ENCODE measurements at regions not wholly inside any gene's neighbourhood (a gene's known extent, or its start where the extent isn't known, plus 50 kb on each side); places are given as distances from the start of the nearest gene placed in this dataset.

DNA sequence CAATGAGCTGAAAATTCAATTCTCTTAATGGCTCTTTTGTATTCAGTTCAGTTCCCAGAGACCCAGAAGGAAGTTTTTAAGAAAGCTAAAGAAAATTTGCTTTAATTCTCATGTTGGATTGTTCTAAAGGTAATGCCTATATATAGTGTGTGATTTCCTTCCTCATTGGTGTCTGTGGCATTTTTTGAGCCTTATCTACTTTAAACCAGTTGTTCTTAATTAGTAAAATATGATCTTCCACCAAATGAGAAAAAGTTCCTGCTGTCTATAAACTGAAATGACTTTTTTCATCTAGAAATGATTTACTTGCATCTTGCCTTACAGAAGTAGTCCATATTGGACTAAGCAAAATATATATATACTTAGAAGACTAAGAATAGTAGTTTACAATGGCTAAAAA is 622.1 kb upstream of the KIRREL3 start:
- Mint-ChIP-seq H3K9me3 (ENCODE audit: low read depth) (no peaks in the 10 kb centered on the region), H3K27me3 (peaks cover 4% of the 10 kb centered on the region), H3K4me3 (no peak overlapping the region), H3K36me3 (ENCODE audit: low read depth) (no peaks in the 10 kb centered on the region), H3K4me1 (no peaks in the 10 kb centered on the region), H3K27ac (no peak overlapping the region)
- ChIA-PET POLR2A (no interaction called here), CTCF (no interaction called here)
- intact Hi-C loops (cut with DNase I, micrococcal nuclease): no loop called here
- no peak for DNase-seq
- no peak for ATAC-seq

DNA sequence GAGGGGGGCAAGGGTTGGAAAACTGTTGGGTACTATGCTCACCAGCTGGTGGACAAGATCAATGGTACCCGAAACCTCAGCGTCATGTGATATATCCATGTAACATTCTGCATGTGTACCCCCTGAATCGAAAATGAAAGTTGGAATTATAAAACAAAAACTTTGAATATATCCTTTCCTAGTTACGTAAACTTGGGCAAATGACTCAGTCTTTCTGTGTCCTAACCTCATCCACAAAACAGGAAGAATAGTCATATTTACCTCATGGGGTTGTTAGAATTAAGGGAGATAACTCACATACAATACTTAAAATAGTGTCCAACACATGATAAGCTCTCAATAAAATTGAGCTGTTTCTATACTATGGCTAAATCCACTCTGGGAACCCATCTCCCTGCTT is 620.1 kb upstream of the KIRREL3 start:
- H3K9me3 Mint-ChIP-seq (ENCODE audit: low read depth): no peaks in the 10 kb centered on the region
- no peaks in the 10 kb centered on the region for H3K36me3 Mint-ChIP-seq (ENCODE audit: low read depth)
- ChIA-PET CTCF (no interaction called here), POLR2A (no interaction called here)
- no peak for DNase-seq
- ATAC-seq: no peak
- H3K4me1 Mint-ChIP-seq: no peaks in the 10 kb centered on the region
- no peak overlapping the region for H3K4me3 Mint-ChIP-seq
- peaks cover 4% of the 10 kb centered on the region for H3K27me3 Mint-ChIP-seq
- intact Hi-C loops (cut with DNase I, micrococcal nuclease): no loop called here
- H3K27ac Mint-ChIP-seq: no peak overlapping the region

DNA sequence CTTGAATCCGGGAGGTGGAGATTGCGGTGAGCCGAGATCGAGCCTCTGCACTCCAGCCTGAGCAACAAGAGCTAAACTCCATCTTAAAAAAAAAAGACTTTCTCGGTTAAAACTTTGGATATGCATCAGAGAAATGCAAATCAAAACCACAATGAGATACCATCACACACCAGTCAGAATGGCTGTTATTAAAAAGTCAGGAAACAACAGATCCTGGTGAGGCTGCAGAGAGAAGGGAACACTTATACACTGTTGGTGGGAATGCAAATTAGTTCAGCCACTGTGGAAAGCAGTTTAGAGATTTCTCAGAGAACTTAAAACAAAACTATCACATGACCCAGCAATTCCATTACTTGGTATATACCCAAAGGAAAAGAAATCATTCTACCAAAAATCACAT is 619.4 kb upstream of the KIRREL3 start:
- ATAC-seq (no peak), DNase-seq (no peak)
- POLR2A ChIA-PET: no interaction called here
- Mint-ChIP-seq H3K36me3 (ENCODE audit: low read depth) (no peaks in the 10 kb centered on the region), H3K4me1 (no peaks in the 10 kb centered on the region), H3K4me3 (no peak overlapping the region), H3K9me3 (ENCODE audit: low read depth) (no peaks in the 10 kb centered on the region), H3K27me3 (peaks cover 1% of the 10 kb centered on the region), H3K27ac (no peak overlapping the region)
- CTCF ChIA-PET: no interaction called here
- intact Hi-C loops (cut with DNase I, micrococcal nuclease): no loop called here

GRCh38 chr11:127618721-127619120 is 618.2 kb upstream of the KIRREL3 start:
- Mint-ChIP-seq H3K27ac (no peak overlapping the region), H3K27me3 (peaks cover 1% of the 10 kb centered on the region), H3K4me1 (no peaks in the 10 kb centered on the region), H3K36me3 (ENCODE audit: low read depth) (no peaks in the 10 kb centered on the region), H3K9me3 (ENCODE audit: low read depth) (no peaks in the 10 kb centered on the region), H3K4me3 (no peak overlapping the region)
- ATAC-seq (no peak), DNase-seq (no peak)
- CTCF ChIA-PET: interaction anchor here (0.7 kb wide), 1 partner anchor 97 kb away, joined by 4 read pairs; no protein-coding TSS in a partner anchor
- POLR2A ChIA-PET: no interaction called here
- intact Hi-C loops (cut with DNase I, micrococcal nuclease): no loop called here

DNA sequence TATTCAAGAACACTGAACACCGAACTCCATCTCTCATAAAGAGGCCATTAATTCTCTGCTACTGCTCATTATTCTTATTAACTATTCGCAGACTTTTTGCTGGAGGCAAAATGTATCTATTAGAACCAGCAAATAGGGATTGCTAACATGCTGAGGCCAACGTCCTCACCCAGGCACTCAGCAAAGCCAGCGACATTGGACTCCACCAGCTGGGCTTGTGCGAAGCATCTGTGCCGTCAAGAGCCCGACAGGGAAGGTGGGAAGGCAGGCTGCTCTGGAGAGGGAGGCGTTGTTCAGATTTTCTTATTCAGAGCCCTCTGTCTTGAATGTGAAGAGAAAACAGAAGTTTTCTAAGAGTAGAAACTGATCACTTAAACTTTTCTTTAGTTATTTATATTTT is 615.6 kb upstream of the KIRREL3 start:
- H3K4me1 Mint-ChIP-seq: no peaks in the 10 kb centered on the region
- H3K27me3 Mint-ChIP-seq: peaks cover 1% of the 10 kb centered on the region
- H3K27ac Mint-ChIP-seq: no peak overlapping the region
- no peaks in the 10 kb centered on the region for H3K9me3 Mint-ChIP-seq (ENCODE audit: low read depth)
- intact Hi-C loops (cut with DNase I, micrococcal nuclease): no loop called here
- DNase-seq (no peak), ATAC-seq (no peak)
- no peaks in the 10 kb centered on the region for H3K36me3 Mint-ChIP-seq (ENCODE audit: low read depth)
- POLR2A ChIA-PET: no interaction called here
- CTCF ChIA-PET: no interaction called here
- no peak overlapping the region for H3K4me3 Mint-ChIP-seq

GRCh38 chr11:127612607-127613006 is 612.0 kb upstream of the KIRREL3 start:
- CTCF ChIA-PET: interaction anchor here (1.3 kb wide), 1 partner anchor 11 kb away, joined by 3 read pairs; no protein-coding TSS in a partner anchor
- Mint-ChIP-seq H3K36me3 (ENCODE audit: low read depth) (no peaks in the 10 kb centered on the region), H3K4me1 (no peaks in the 10 kb centered on the region), H3K27me3 (no peaks in the 10 kb centered on the region), H3K4me3 (no peak overlapping the region), H3K9me3 (ENCODE audit: low read depth) (no peaks in the 10 kb centered on the region), H3K27ac (no peak overlapping the region)
- POLR2A ChIA-PET: no interaction called here
- intact Hi-C loops (cut with DNase I, micrococcal nuclease): no loop called here
- no peak for DNase-seq
- ATAC-seq: no peak

DNA sequence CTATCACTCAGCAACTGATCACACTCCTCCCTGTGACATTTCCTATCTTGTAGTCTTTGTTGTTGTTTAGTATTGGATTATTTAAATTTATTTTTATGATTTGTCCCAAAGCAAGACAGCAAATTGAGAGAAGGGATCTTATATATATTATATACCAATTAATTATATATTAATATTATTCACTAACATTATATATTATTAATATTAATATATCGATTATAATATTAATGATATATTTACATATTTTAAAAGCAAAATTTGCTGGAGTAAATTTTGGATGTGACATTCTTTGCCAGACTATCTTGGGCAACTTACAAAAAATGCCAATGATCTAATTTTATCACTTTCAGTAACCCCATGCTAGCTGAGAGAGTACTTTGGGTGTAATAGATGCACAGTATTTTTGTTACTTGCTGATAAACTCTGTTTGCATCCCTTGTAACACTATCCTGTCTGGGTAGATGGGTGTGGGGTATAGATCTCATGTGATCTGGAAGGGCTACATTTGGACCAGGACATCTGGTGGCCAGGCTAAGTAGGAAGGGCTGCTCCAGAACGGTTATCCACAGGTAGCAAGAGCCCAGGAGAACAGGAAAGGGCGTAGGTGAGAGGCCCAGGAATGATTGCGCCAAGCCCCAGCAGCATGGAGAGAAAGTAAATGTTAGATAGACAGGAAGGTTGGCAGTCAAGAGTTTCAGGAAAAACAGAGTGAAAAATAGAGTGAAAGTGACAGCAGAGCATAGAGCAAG is 608.6 kb upstream of the KIRREL3 start:
- DNase-seq: no peak
- H3K27ac Mint-ChIP-seq: no peak overlapping the region
- H3K4me3 Mint-ChIP-seq: no peak overlapping the region
- no peaks in the 10 kb centered on the region for H3K4me1 Mint-ChIP-seq
- ATAC-seq: no peak
- intact Hi-C loops (cut with DNase I, micrococcal nuclease): no loop called here
- H3K27me3 Mint-ChIP-seq: peaks cover 2% of the 10 kb centered on the region
- CTCF ChIA-PET: no interaction called here
- POLR2A ChIA-PET: interaction anchor here (0.6 kb wide), 1 partner anchor 20 kb away, joined by 3 read pairs; no protein-coding TSS in a partner anchor
- H3K9me3 Mint-ChIP-seq (ENCODE audit: low read depth): no peaks in the 10 kb centered on the region
- no peaks in the 10 kb centered on the region for H3K36me3 Mint-ChIP-seq (ENCODE audit: low read depth)

GRCh38 chr11:127607487-127608085 is 607.0 kb upstream of the KIRREL3 start:
- intact Hi-C loops (cut with DNase I, micrococcal nuclease): no loop called here
- ATAC-seq: no peak
- POLR2A ChIA-PET: interaction anchor here (0.7 kb wide), 1 partner anchor 901 kb away, joined by 3 read pairs; no protein-coding TSS in a partner anchor
- Mint-ChIP-seq H3K4me1 (no peaks in the 10 kb centered on the region), H3K27ac (no peak overlapping the region), H3K27me3 (peaks cover 2% of the 10 kb centered on the region), H3K4me3 (no peak overlapping the region), H3K36me3 (ENCODE audit: low read depth) (no peaks in the 10 kb centered on the region), H3K9me3 (ENCODE audit: low read depth) (no peaks in the 10 kb centered on the region)
- CTCF ChIA-PET: no interaction called here
- no peak for DNase-seq

DNA sequence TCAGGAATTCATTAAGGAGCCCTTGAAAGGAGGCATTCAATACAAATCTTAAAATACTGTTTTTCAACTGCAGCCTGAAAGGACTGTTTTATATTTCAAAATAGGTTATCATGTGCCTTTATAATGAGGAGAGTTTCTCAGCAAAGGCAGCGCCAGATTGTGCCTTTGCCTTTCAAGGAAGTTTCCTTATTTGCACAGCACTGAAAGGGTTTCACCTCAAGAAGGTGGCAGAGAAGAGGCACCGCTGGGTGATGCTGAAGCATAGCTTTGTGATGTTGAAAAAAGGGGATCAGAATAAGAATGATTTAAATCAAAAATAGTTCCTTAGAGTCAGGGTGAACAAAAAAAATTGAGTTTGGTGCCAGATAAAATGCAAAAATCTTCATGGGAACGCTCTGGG is 601.0 kb upstream of the KIRREL3 start:
- CTCF ChIA-PET: no interaction called here

DNA sequence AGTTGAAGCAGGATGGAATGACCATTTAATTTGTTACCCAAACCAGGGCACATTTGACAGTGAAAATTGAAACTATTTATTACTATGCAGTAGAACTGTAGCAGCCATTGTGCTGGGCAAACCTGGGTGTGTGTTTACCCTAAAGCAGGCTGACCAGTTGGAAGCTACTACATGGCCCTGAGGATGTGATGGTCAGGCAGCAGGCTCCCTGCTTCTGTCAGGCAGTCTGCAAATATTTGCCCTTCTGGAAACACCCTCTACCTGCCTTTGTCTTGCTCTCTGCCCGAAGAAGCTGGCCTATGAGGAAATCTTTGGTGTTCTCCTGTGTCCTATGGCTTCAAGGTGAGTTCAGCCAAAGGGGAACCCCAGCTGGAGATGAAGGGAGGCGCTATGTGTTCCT is 600.1 kb upstream of the KIRREL3 start:
- Mint-ChIP-seq H3K36me3 (ENCODE audit: low read depth) (no peaks in the 10 kb centered on the region), H3K27me3 (peaks cover 2% of the 10 kb centered on the region), H3K27ac (no peak overlapping the region), H3K4me1 (no peaks in the 10 kb centered on the region), H3K4me3 (no peak overlapping the region), H3K9me3 (ENCODE audit: low read depth) (no peaks in the 10 kb centered on the region)
- ChIA-PET POLR2A (no interaction called here), CTCF (no interaction called here)
- DNase-seq (no peak), ATAC-seq (no peak)
- intact Hi-C loops (cut with DNase I, micrococcal nuclease): no loop called here

More for the DNA sequence above, 601.0 kb upstream of the KIRREL3 start:
- ATAC-seq: no peak
- H3K27ac Mint-ChIP-seq: no peak overlapping the region
- no peaks in the 10 kb centered on the region for H3K4me1 Mint-ChIP-seq
- peaks cover 2% of the 10 kb centered on the region for H3K27me3 Mint-ChIP-seq
- DNase-seq: no peak
- intact Hi-C loops (cut with DNase I, micrococcal nuclease): no loop called here
- no peak overlapping the region for H3K4me3 Mint-ChIP-seq
- no peaks in the 10 kb centered on the region for H3K9me3 Mint-ChIP-seq (ENCODE audit: low read depth)
- no peaks in the 10 kb centered on the region for H3K36me3 Mint-ChIP-seq (ENCODE audit: low read depth)
- POLR2A ChIA-PET: no interaction called here

DNA sequence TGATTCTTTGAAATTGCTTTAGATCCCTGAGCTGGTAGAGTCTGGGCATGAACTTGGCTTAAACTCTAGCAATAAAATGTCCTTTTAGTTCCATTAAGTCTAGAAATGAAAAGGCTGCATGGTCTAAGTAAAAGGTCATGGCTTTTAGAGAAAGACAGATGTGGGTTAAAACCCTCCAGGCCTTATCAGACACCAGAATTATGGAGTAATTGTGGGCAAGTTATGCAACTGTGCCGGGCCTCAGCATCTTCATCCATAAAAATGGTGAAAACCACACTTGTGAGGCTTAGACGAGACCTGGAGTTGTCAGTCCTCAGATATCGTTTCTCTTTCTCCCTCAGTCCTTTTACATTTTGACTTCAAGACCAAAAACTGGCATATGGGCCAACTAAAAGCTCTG is 597.9 kb upstream of the KIRREL3 start:
- DNase-seq: no peak
- ChIA-PET CTCF (no interaction called here), POLR2A (no interaction called here)
- no peaks in the 10 kb centered on the region for H3K27me3 Mint-ChIP-seq
- no peak for ATAC-seq
- no peak overlapping the region for H3K27ac Mint-ChIP-seq
- H3K4me1 Mint-ChIP-seq: no peaks in the 10 kb centered on the region
- H3K4me3 Mint-ChIP-seq: no peak overlapping the region
- intact Hi-C loops (cut with DNase I, micrococcal nuclease): no loop called here
- H3K36me3 Mint-ChIP-seq (ENCODE audit: low read depth): no peaks in the 10 kb centered on the region
- no peaks in the 10 kb centered on the region for H3K9me3 Mint-ChIP-seq (ENCODE audit: low read depth)

- no peaks in the 10 kb centered on the region for H3K9me3 Mint-ChIP-seq (ENCODE audit: low read depth)
- ATAC-seq: no peak
These were observed 595.9 kb upstream of the KIRREL3 start for GRCh38 chr11:127596433-127596832.

More at GRCh38 chr11:127596433-127596832, 595.9 kb upstream of the KIRREL3 start:
- H3K36me3 Mint-ChIP-seq (ENCODE audit: low read depth): no peaks in the 10 kb centered on the region
- ChIA-PET CTCF (interaction anchor here (0.6 kb wide), 1 partner anchor 188 kb away, joined by 3 read pairs; no protein-coding TSS in a partner anchor), POLR2A (no interaction called here)
- intact Hi-C loops (cut with DNase I, micrococcal nuclease): no loop called here
- H3K27ac Mint-ChIP-seq: no peak overlapping the region
- H3K4me1 Mint-ChIP-seq: no peaks in the 10 kb centered on the region
- no peak overlapping the region for H3K4me3 Mint-ChIP-seq
- no peaks in the 10 kb centered on the region for H3K27me3 Mint-ChIP-seq
- DNase-seq: no peak
